ENCODE measurements at regions not wholly inside any gene's neighbourhood (a gene's known extent, or its start where the extent isn't known, plus 50 kb on each side); places are given as distances from the start of the nearest gene placed in this dataset.

GRCh38 chr13:74258961-74259360 lies 124.8 kb upstream of the KLF12 start (continued):
- TF ChIP-seq BCL11A (IDR thresholded peaks at IDR 0.05; ENCODE audit: low read depth in 2 of 2, low read length in 2 of 2) (no peak), RAD21 (IDR thresholded peaks at IDR 0.05 in 1 of 2, conservative IDR thresholded peaks at IDR 0.05 in 1 of 2; ENCODE audit: low read depth in 2 of 2, low read length in 2 of 2) (no peak), POLR2AphosphoS5 (IDR thresholded peaks at IDR 0.05; ENCODE audit: low read depth, low read length) (no peak), GTF2F1 (IDR thresholded peaks at IDR 0.05; ENCODE audit: borderline replicate concordance, low read depth, low read length) (no peak)
